ENCODE measurements at regions not wholly inside any gene's neighbourhood (a gene's known extent, or its start where the extent isn't known, plus 50 kb on each side); places are given as distances from the start of the nearest gene placed in this dataset.

- TF ChIP-seq POLR2A (IDR thresholded peaks at IDR 0.05): no peak
- no peak for TF ChIP-seq CTCF (IDR thresholded peaks at IDR 0.05 in 8 of 11, conservative IDR thresholded peaks at IDR 0.05 in 3 of 11)
- TF ChIP-seq POLR2AphosphoS5 (IDR thresholded peaks at IDR 0.05): no peak
These were observed 400.2 kb upstream of the MYT1L start for GRCh38 chr2:2731101-2731815.

Measured in spleen (tissue), 7 donors.